Neuronal stem cell (in vitro differentiated cells): ENCODE measurements at regions not wholly inside any gene's neighbourhood (a gene's known extent, or its start where the extent isn't known, plus 50 kb on each side); places are given as distances from the start of the nearest gene placed in this dataset.

Experiments
- DNase-seq: peaks from one replicate; pipeline ENCODE4 v3.0.0-alpha.2; 2013; ENCODE audit warnings: low spot score
- H2AFZ ChIP-seq: one replicate; pipeline ENCODE4 v1.6.1; 2013; ENCODE audit warnings: mild to moderate bottlenecking, low read length, inconsistent platforms
- H2AK5ac ChIP-seq: 2 replicates; pipeline ENCODE4 v1.6.1; 2013; ENCODE audit warnings: low read depth, mild to moderate bottlenecking, inconsistent platforms, low read length, moderate library complexity, mixed read lengths
- H2BK120ac ChIP-seq: 2 replicates; pipeline ENCODE4 v1.6.1; 2013; ENCODE audit warnings: low read depth, mild to moderate bottlenecking, inconsistent platforms, low read length, moderate library complexity, mixed read lengths
- H2BK12ac ChIP-seq: one replicate; pipeline ENCODE4 v1.6.1; 2013; ENCODE audit warnings: low read length, inconsistent platforms
- H2BK15ac ChIP-seq: 2 replicates; pipeline ENCODE4 v1.6.1; 2013; ENCODE audit warnings: mild to moderate bottlenecking, low read length, inconsistent platforms, mixed read lengths
- H2BK5ac ChIP-seq: one replicate; pipeline ENCODE4 v1.6.1; 2013; ENCODE audit warnings: inconsistent platforms, mild to moderate bottlenecking, low read length, moderate library complexity
- H3K14ac ChIP-seq: one replicate; pipeline ENCODE4 v1.6.1; 2013; ENCODE audit warnings: low read length, inconsistent platforms
- H3K18ac ChIP-seq: 2 replicates; pipeline ENCODE4 v1.6.1; 2013; ENCODE audit warnings: low read length, inconsistent platforms
- H3K23ac ChIP-seq: 2 replicates; pipeline ENCODE4 v1.6.1; 2013; ENCODE audit warnings: low read depth, mild to moderate bottlenecking, mixed read lengths, low read length, inconsistent platforms; ENCODE audit not compliant: poor library complexity
- H3K27ac ChIP-seq: replicated peaks from 3 replicates; pipeline ENCODE4 v1.5.1; 2013; ENCODE audit warnings: low read length, inconsistent platforms
- H3K27me3 ChIP-seq, 3 experiments: 2 replicates each; pipeline ENCODE4 v1.6.1; 2013; ENCODE audit warnings: low read length in 3 of 3, mild to moderate bottlenecking in 2 of 3, inconsistent platforms in 1 of 3, low read depth in 1 of 3, mixed read lengths in 1 of 3, moderate library complexity in 1 of 3; ENCODE audit not compliant: control insufficient read depth in 3 of 3, insufficient read depth in 3 of 3
- H3K36me3 ChIP-seq, 2 donors: replicated peaks in 1 of 2; 2 replicates each; pipeline ENCODE4 v1.6.1; 2013; ENCODE audit warnings: low read length in 2 of 2; ENCODE audit not compliant: control insufficient read depth in 2 of 2, insufficient read depth in 2 of 2
- H3K4ac ChIP-seq: 2 replicates; pipeline ENCODE4 v1.6.1; 2013; ENCODE audit warnings: inconsistent platforms, mild to moderate bottlenecking, low read length, moderate library complexity
- H3K4me1 ChIP-seq, 2 donors: 1 replicate in 1 of 2; 2 replicates in 1 of 2; pipeline ENCODE4 v1.6.1; 2013; ENCODE audit warnings: low read length in 2 of 2, low read depth in 1 of 2; ENCODE audit not compliant: control insufficient read depth in 2 of 2, insufficient read depth in 1 of 2
- H3K4me2 ChIP-seq: one replicate; pipeline ENCODE4 v1.6.1; 2013; ENCODE audit warnings: mild to moderate bottlenecking, low read length, inconsistent platforms; ENCODE audit not compliant: insufficient read depth, poor library complexity, severe bottlenecking
- H3K4me3 ChIP-seq, 2 donors: 2 replicates each; pipeline ENCODE4 v1.5.1; 2013; ENCODE audit warnings: low read length in 2 of 2, mild to moderate bottlenecking in 2 of 2, inconsistent platforms in 1 of 2, moderate library complexity in 1 of 2
- H3K79me1 ChIP-seq: one replicate; pipeline ENCODE4 v1.6.1; 2013; ENCODE audit warnings: low read depth, mild to moderate bottlenecking, inconsistent platforms, low read length, moderate library complexity
- H3K9ac ChIP-seq: one replicate; pipeline ENCODE4 v1.6.1; 2013; ENCODE audit warnings: mild to moderate bottlenecking, low read depth, low read length, inconsistent platforms; ENCODE audit not compliant: poor library complexity
- H3K9me3 ChIP-seq, 2 donors: replicated peaks in 1 of 2; 2 replicates each; pipeline versions ENCODE3 to v1.6.1; 2013; ENCODE audit warnings: low read length in 2 of 2, mild to moderate bottlenecking in 2 of 2, inconsistent platforms in 1 of 2, low read depth in 1 of 2, mixed read lengths in 1 of 2, moderate library complexity in 1 of 2; ENCODE audit not compliant: control insufficient read depth in 2 of 2, insufficient read depth in 1 of 2
- H4K8ac ChIP-seq: one replicate; pipeline ENCODE4 v1.6.1; 2013; ENCODE audit warnings: low read depth, mild to moderate bottlenecking, inconsistent platforms, low read length, moderate library complexity
- H4K91ac ChIP-seq: one replicate; pipeline ENCODE4 v1.6.1; 2013; ENCODE audit warnings: low read length, low read depth, mild to moderate bottlenecking, inconsistent platforms; ENCODE audit not compliant: poor library complexity
- WGBS, 2 donors: extraction: QIAGEN DNeasy Blood & Tissue Kit; methylation state at CpG; one replicate each; pipeline ENCODE4 v1.1.7; 2013; ENCODE audit warnings: missing lambda C conversion rate in 2 of 2, mixed read lengths in 1 of 2; ENCODE audit not compliant: insufficient read length in 2 of 2, insufficient replicate concordance in 1 of 2; ENCODE audit errors: extremely low coverage in 2 of 2; 5-methylcytosine and 5-hydroxymethylcytosine counted together

- Histone ChIP-seq H3K27ac (no peak overlapping the region), H3K36me3 (no peaks in the 10 kb centered on the region), H4K8ac (no peak overlapping the region), H3K4me1 (no peaks in the 10 kb centered on the region), H3K9ac (no peak overlapping the region), H3K27me3 (no peaks in the 10 kb centered on the region), H2AFZ (no peak overlapping the region), H3K4me3 (no peak overlapping the region), H2BK12ac (no peak overlapping the region), H2BK5ac (no peak overlapping the region), H3K4me2 (no peak overlapping the region), H2AK5ac (no peak overlapping the region), H3K4ac (no peak overlapping the region), H3K23ac (no peak overlapping the region), H3K9me3 (no peaks in the 10 kb centered on the region), H3K79me1 (no peaks in the 10 kb centered on the region), H2BK15ac (no peak overlapping the region), H2BK120ac (no peak overlapping the region), H4K91ac (no peak overlapping the region), H3K18ac (no peak overlapping the region), H3K14ac (no peak overlapping the region)
- no peak for DNase-seq
- WGBS, 2 donors: no CpG with 5 or more reads among the region's 4 CpGs
Measured at GRCh38 chr7:50923476-50923875, 140.8 kb upstream of the GRB10 start.

GRCh38 chr7:50921114-50921813, 138.6 kb upstream of the GRB10 start:
- DNase-seq: no peak
- no peak overlapping the region for H2AK5ac ChIP-seq
- H3K27me3 ChIP-seq: no peaks in the 10 kb centered on the region
- H2BK12ac ChIP-seq: no peak overlapping the region
- H3K23ac ChIP-seq: no peak overlapping the region
- WGBS, 2 donors: no CpG with 5 or more reads among the region's 4 CpGs
- H3K4me2 ChIP-seq: no peak overlapping the region
- no peak overlapping the region for H4K91ac ChIP-seq
- no peaks in the 10 kb centered on the region for H3K36me3 ChIP-seq
- H2BK120ac ChIP-seq: no peak overlapping the region
- H2BK15ac ChIP-seq: no peak overlapping the region
- no peak overlapping the region for H4K8ac ChIP-seq
- H2AFZ ChIP-seq: no peak overlapping the region
- H3K18ac ChIP-seq: no peak overlapping the region
- H2BK5ac ChIP-seq: no peak overlapping the region
- no peaks in the 10 kb centered on the region for H3K79me1 ChIP-seq
- H3K4me3 ChIP-seq: no peak overlapping the region
- H3K4ac ChIP-seq: no peak overlapping the region
- H3K9ac ChIP-seq: no peak overlapping the region
- H3K14ac ChIP-seq: no peak overlapping the region
- H3K4me1 ChIP-seq: no peaks in the 10 kb centered on the region
- no peak overlapping the region for H3K27ac ChIP-seq
- H3K9me3 ChIP-seq: no peaks in the 10 kb centered on the region

GRCh38 chr7:50920031-50920635, 137.4 kb upstream of the GRB10 start:
- Histone ChIP-seq H2AK5ac (no peak overlapping the region), H3K79me1 (no peaks in the 10 kb centered on the region), H3K4me3 (no peak overlapping the region), H3K36me3 (no peaks in the 10 kb centered on the region), H3K4me1 (no peaks in the 10 kb centered on the region), H2BK5ac (no peak overlapping the region), H3K4me2 (no peak overlapping the region), H3K14ac (no peak overlapping the region), H3K23ac (no peak overlapping the region), H4K91ac (no peak overlapping the region), H3K27me3 (no peaks in the 10 kb centered on the region), H2BK120ac (no peak overlapping the region), H3K9me3 (no peaks in the 10 kb centered on the region), H2BK12ac (no peak overlapping the region), H3K18ac (no peak overlapping the region), H3K4ac (no peak overlapping the region), H3K9ac (no peak overlapping the region), H2AFZ (no peak overlapping the region), H2BK15ac (no peak overlapping the region), H3K27ac (no peak overlapping the region), H4K8ac (no peak overlapping the region)
- WGBS, 2 donors: no CpG with 5 or more reads among the region's 7 CpGs
- DNase-seq: no peak

GRCh38 chr7:50915621-50916020, 132.9 kb upstream of the GRB10 start:
- no CpG with 5 or more reads among the region's 5 CpGs for WGBS, 2 donors
- H2AFZ ChIP-seq: no peak overlapping the region
- H3K9ac ChIP-seq: no peak overlapping the region
- no peak overlapping the region for H3K4me3 ChIP-seq
- H2BK12ac ChIP-seq: no peak overlapping the region
- no peak overlapping the region for H3K27ac ChIP-seq
- H3K9me3 ChIP-seq: no peaks in the 10 kb centered on the region
- H3K27me3 ChIP-seq: no peaks in the 10 kb centered on the region
- no peak overlapping the region for H3K4ac ChIP-seq
- H3K18ac ChIP-seq: no peak overlapping the region
- H2BK15ac ChIP-seq: no peak overlapping the region
- H3K4me1 ChIP-seq: no peaks in the 10 kb centered on the region
- no peak overlapping the region for H4K91ac ChIP-seq
- no peaks in the 10 kb centered on the region for H3K79me1 ChIP-seq
- no peak overlapping the region for H4K8ac ChIP-seq
- no peaks in the 10 kb centered on the region for H3K36me3 ChIP-seq
- H2BK5ac ChIP-seq: no peak overlapping the region
- DNase-seq: no peak
- no peak overlapping the region for H3K23ac ChIP-seq
- no peak overlapping the region for H2AK5ac ChIP-seq
- H3K4me2 ChIP-seq: no peak overlapping the region
- H2BK120ac ChIP-seq: no peak overlapping the region
- H3K14ac ChIP-seq: no peak overlapping the region
